Heart right ventricle (tissue), 16 donors: ENCODE measurements at regions not wholly inside any gene's neighbourhood (a gene's known extent, or its start where the extent isn't known, plus 50 kb on each side); places are given as distances from the start of the nearest gene placed in this dataset.

Experiments used
- ATAC-seq, 8 donors: fragments of 200-7000 bp; cut with Tn5 transposase; one replicate each; pipeline ENCODE4 v1.9.1; 2020; ENCODE audit warnings: mild to moderate bottlenecking in 8 of 8, moderate library complexity in 8 of 8, moderate number of reproducible peaks in 1 of 8
- DNase-seq, 2 donors: peaks; one replicate each; pipeline ENCODE4 v3.0.0-alpha.2; 2020
- H3K27ac ChIP-seq, 10 donors: fragments of 200-600 bp; sonication (generic) in 2 of 10; one replicate each; pipeline versions ENCODE4 v1.5.0 to v1.8.0; 2020 to 2022; ENCODE audit warnings: mild to moderate bottlenecking in 3 of 10
- H3K27me3 ChIP-seq, 7 donors: fragments of 200-600 bp; one replicate each; pipeline ENCODE4 v1.8.0; 2021 to 2022; ENCODE audit warnings: mild to moderate bottlenecking in 2 of 7
- H3K36me3 ChIP-seq, 9 donors: fragments of 200-600 bp; sonication (generic) in 1 of 9; one replicate each; pipeline versions ENCODE4 v1.5.0 to v1.8.0; 2020 to 2022; ENCODE audit warnings: mild to moderate bottlenecking in 2 of 9
- H3K4me1 ChIP-seq, 9 donors: fragments of 200-600 bp; sonication (generic) in 1 of 9; one replicate each; pipeline versions ENCODE4 v1.5.0 to v1.8.0; 2020 to 2022; ENCODE audit warnings: mild to moderate bottlenecking in 4 of 9
- H3K4me3 ChIP-seq, 10 donors: fragments of 200-600 bp; sonication (generic) in 2 of 10; one replicate each; pipeline versions ENCODE4 v1.5.0 to v1.8.0; 2020 to 2022; ENCODE audit warnings: mild to moderate bottlenecking in 7 of 10, moderate library complexity in 2 of 10
- H3K9me3 ChIP-seq, 11 donors: fragments of 200-600 bp in 10 of 11; sonication (generic) in 2 of 11; one replicate each; pipeline versions ENCODE4 v1.5.0 to v1.8.0; 2013 to 2022; ENCODE audit warnings: mild to moderate bottlenecking in 2 of 11, control low read depth in 1 of 11, moderate library complexity in 1 of 11
- WGBS, 2 donors: extraction: QIAGEN DNeasy Blood & Tissue Kit; methylation state at CpG; one replicate each; pipeline ENCODE4 v1.1.7; 2013; ENCODE audit warnings: inconsistent platforms in 1 of 2; 5-methylcytosine and 5-hydroxymethylcytosine counted together
- intact Hi-C, 10 donors: fragments of 100-400 bp; cut with DNase I; formaldehyde crosslinking; loops; one replicate each; pipeline versions ENCODE4 v1.11.1 to v1.14.2; 2022
- TF ChIP-seq, protein P1 (sequence below), 9 donors: fragments of 200-600 bp; sonication (generic) in 2 of 9; IDR thresholded peaks; one replicate each; pipeline versions ENCODE4 v1.5.0 to v1.8.0; 2021 to 2022; ENCODE audit warnings: antibody characterized with exemption in 9 of 9, mild to moderate bottlenecking in 5 of 9, moderate library complexity in 1 of 9
- donor health status: Arrhythmogenic right ventricular cardiomyopathy.
- donor health status: ischemic (EF 13 %, LVEDD 7.1; RV severe dilation, severe dysfunction).
- donor health status: healthy with polysubstance abuse.
- donor health status: DM: no; HTN: yes; CAD: no.
- donor health status: DM: no; HTN: no; CAD: no.
- donor health status: ischemic (EF 25% LVEDD 6.9; RV normal size, moderate dysfunction).
- donor health status: ischemic (EF 25% LVEDD 5.7; RV mildly dilated, moderate dysfunction).
- donor health status: healthy.
- donor health status: DM: yes; HTN: yes; CAD: no.
- donor health status: Ischemic cardiomyopathy.
- donor health status: ischemic (EF 35%, LVEDD 5.7; RV mildly dilated, moderate dysfunction).
- donor health status: nonischemic (EF 11% LVEDD 7.7; RV severe dilation, severe dysfunction).
- donor health status: DM: yes; HTN: yes; CAD: no.
- donor health status: PGD.
- donor health status: ischemic (EF 29% LVEDD 5.4; RV normal size, mild dysfunction).
- donor health status: nonischemic (EF 23%, LVEDD 6.1; RV moderate dilation, normal function).

DNA sequence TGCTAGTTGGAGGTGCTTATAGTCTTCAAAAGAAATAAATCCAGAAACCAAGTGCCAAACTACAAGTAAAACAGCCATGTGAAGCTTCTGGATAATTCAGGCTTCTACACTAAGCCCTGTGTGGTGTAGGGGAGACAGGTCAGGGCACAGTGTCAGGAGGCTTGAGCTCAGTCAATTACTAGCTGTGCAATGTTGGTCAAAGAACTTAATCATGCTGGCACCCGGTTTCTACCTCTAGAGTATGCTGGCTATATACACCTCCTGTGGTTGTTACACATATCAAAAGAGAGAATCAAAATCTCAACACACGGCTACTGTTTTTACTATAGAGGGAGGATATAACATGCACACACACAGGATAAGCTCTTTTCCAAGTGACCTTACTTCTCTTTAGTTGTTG lies 469.7 kb upstream of the ZNF462 start:
- no peak for ATAC-seq
- 81 to 84% methylated on average over 2 of the region's 2 CpGs for WGBS, 2 donors

DNA sequence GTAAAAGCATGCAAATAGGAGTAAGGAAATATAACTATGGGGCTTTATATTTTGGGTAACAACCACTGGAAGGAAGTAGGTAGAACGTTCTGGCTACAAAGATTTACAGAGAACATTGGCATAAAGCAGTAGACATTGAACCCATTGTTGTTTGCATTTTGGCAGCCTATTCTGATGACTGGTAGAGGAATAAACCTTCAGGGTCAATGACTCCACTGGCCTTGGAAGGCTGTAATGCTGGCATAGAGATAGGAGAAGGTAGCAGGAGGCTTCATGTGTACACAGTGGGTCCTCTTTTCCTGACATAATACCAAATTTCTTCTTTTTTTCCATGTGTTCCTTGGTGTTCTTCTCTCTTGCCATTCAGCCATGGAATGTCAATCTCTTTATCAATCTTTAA lies 462.8 kb upstream of the ZNF462 start:
- Histone ChIP-seq H3K4me1 (no peaks in the 10 kb centered on the region), H3K27ac (no peak overlapping the region), H3K36me3 (no peaks in the 10 kb centered on the region), H3K4me3 (no peak overlapping the region), H3K9me3 (peaks cover 0 to 3% (median 0%) of the 10 kb centered on the region in 11 donors), H3K27me3 (no peaks in the 10 kb centered on the region)
- ATAC-seq (no peak), DNase-seq (no peak)
- 66 to 81% methylated on average over 1 of the region's 1 CpG for WGBS, 2 donors
- TF ChIP-seq, protein P1, sequence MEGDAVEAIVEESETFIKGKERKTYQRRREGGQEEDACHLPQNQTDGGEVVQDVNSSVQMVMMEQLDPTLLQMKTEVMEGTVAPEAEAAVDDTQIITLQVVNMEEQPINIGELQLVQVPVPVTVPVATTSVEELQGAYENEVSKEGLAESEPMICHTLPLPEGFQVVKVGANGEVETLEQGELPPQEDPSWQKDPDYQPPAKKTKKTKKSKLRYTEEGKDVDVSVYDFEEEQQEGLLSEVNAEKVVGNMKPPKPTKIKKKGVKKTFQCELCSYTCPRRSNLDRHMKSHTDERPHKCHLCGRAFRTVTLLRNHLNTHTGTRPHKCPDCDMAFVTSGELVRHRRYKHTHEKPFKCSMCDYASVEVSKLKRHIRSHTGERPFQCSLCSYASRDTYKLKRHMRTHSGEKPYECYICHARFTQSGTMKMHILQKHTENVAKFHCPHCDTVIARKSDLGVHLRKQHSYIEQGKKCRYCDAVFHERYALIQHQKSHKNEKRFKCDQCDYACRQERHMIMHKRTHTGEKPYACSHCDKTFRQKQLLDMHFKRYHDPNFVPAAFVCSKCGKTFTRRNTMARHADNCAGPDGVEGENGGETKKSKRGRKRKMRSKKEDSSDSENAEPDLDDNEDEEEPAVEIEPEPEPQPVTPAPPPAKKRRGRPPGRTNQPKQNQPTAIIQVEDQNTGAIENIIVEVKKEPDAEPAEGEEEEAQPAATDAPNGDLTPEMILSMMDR (IDR thresholded peaks at IDR 0.05): no peak
- intact Hi-C loops: no loop called here

More for the DNA sequence above, 469.7 kb upstream of the ZNF462 start:
- H3K36me3 ChIP-seq: no peaks in the 10 kb centered on the region
- no peak for DNase-seq
- no peak overlapping the region for H3K27ac ChIP-seq
- TF ChIP-seq, protein P1 (IDR thresholded peaks at IDR 0.05): no peak
- no peaks in the 10 kb centered on the region for H3K4me1 ChIP-seq
- no peaks in the 10 kb centered on the region for H3K27me3 ChIP-seq
- no peak overlapping the region for H3K4me3 ChIP-seq
- intact Hi-C loops: no loop called here
- H3K9me3 ChIP-seq: peaks cover 0 to 3% (median 0%) of the 10 kb centered on the region in 11 donors

DNA sequence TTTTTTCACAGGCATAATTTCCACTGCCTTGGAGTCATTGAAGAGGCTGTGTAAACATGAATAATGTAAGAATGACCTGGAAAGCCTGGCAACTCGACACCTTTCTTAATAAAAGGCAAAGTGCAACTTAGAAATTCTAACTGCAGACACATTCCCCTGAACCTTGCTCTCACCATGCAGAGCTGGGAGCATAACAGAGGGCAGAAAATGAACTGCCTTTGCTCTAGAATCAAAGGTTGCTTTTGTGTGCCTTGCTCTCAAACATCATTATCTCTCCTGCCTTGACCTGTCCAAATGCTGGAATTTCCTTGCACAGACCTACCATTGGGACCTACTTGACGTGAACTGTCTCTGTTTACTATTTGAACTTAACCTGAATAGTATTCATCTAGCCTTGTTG lies 462.0 kb upstream of the ZNF462 start:
- Histone ChIP-seq H3K9me3 (peaks cover 0 to 3% (median 0%) of the 10 kb centered on the region in 11 donors), H3K4me1 (no peaks in the 10 kb centered on the region), H3K36me3 (no peaks in the 10 kb centered on the region), H3K4me3 (no peak overlapping the region), H3K27ac (no peak overlapping the region), H3K27me3 (no peaks in the 10 kb centered on the region)
- 66 to 73% methylated on average over 2 of the region's 2 CpGs for WGBS, 2 donors
- no peak for ATAC-seq
- no peak for DNase-seq
- intact Hi-C loops: no loop called here
- TF ChIP-seq, protein P1 (IDR thresholded peaks at IDR 0.05): no peak

DNA sequence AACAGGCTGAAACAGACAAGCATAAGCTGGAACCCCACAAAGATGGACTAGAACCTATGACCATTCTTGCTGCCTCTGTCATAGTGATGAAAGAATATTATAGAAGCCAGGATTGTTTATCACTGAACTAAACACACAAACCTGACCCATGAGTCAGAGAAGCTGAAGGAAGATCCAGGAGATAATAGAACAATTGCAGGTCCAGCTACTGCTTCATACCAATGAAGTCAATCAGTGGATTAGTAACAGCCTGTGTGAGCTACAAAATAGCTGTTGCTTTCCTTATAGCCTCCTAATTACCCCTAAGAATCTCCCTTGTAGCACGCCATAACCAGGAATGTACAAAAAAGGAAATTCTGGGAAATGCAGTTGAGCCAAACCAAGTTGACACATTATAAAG lies 459.9 kb upstream of the ZNF462 start:
- Histone ChIP-seq H3K27ac (no peak overlapping the region), H3K4me3 (no peak overlapping the region), H3K9me3 (no peaks in the 10 kb centered on the region), H3K27me3 (no peaks in the 10 kb centered on the region), H3K36me3 (no peaks in the 10 kb centered on the region), H3K4me1 (no peaks in the 10 kb centered on the region)
- ATAC-seq (no peak), DNase-seq (no peak)
- WGBS, 2 donors: 80 to 85% methylated on average over 1 of the region's 1 CpG
- intact Hi-C loops: no loop called here
- TF ChIP-seq, protein P1 (IDR thresholded peaks at IDR 0.05): no peak

DNA sequence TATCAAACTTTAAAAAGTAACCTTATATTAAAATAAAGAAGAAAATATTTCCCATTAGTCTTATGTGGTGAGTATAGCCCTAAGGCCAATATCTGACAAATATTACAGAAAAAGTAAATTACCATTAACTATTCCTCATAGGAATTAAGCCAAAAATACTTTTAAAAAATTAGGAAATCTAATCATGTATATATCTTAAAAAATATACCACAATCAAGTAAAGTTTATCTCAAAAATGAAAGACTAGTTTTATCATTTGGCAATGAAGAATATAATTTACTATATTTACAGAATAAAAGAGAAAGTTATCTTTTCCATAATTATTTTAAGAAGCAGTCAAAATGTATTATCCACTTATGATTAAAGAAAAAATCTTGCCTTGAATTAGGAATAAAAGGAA lies 458.8 kb upstream of the ZNF462 start:
- ATAC-seq: no peak
- TF ChIP-seq, protein P1 (IDR thresholded peaks at IDR 0.05): no peak
- Histone ChIP-seq H3K27me3 (no peaks in the 10 kb centered on the region), H3K4me3 (no peak overlapping the region), H3K4me1 (no peaks in the 10 kb centered on the region), H3K27ac (no peak overlapping the region), H3K36me3 (no peaks in the 10 kb centered on the region), H3K9me3 (no peaks in the 10 kb centered on the region)
- DNase-seq: no peak
- intact Hi-C loops: no loop called here
